ENCODE measurements at regions not wholly inside any gene's neighbourhood (a gene's known extent, or its start where the extent isn't known, plus 50 kb on each side); places are given as distances from the start of the nearest gene placed in this dataset.

GRCh38 chr4:155441475-155441874 lies 64.7 kb upstream of the MAP9 start:
- TF ChIP-seq CTCF (IDR thresholded peaks at IDR 0.05) = no peak
- TF ChIP-seq POLR2A (IDR thresholded peaks at IDR 0.05) = no peak
- no peak for TF ChIP-seq POLR2AphosphoS5 (IDR thresholded peaks at IDR 0.05)
- no peak for TF ChIP-seq EP300 (IDR thresholded peaks at IDR 0.05)

Data from gastroesophageal sphincter (tissue), 3 donors.